ENCODE measurements at regions not wholly inside any gene's neighbourhood (a gene's known extent, or its start where the extent isn't known, plus 50 kb on each side); places are given as distances from the start of the nearest gene placed in this dataset.
A peak's percentile ranks its signal among the peaks of the same experiment; 100 is the strongest.

DNA sequence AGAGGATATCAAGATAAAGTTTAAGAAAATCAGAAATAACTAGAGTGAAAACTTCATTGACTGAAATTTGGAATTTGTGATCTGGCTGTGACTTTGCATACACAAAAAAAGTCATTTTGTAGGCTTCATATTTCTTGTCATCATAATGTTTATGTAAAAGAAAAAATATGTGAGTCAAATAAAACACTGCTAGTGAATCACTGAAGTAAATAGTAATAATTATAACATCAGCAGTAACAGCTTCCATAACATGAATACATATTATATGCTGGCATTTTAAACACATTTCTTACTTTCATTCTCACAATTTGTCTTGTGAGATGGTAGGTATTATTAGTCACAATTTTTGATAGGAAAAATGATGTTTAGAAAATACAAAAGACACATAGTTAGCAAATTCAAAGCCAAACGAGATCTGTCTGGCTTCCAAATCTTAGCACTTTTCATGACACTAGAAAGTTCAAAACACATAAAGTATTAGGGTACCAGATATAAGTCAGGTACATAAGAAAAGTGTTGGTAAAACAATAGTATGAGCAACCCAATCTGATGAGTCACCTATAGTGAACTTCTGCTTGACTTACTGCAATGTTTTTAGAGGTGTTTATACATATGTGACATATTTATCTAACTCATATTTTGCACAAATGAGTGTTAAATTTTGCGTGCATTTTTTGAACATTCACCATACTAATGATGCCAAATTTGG, 241.0 kb upstream of the SNX7 start:
- ChIA-PET CTCF (no interaction called here), POLR2A (no interaction called here)
- H3K27ac ChIP-seq (ENCODE audit: insufficient read depth in 1 of 2, low read depth in 1 of 2, low read length in 2 of 2, poor library complexity in 1 of 2, severe bottlenecking in 2 of 2): no peak overlapping the region
- DNase-seq: no peak
- no peaks in the 10 kb centered on the region for H3K27me3 ChIP-seq (replicated peaks in 2 of 5; ENCODE audit: control insufficient read depth in 4 of 5, insufficient read depth in 5 of 5, low read length in 4 of 5)
- no CpG with 5 or more reads among the region's 2 CpGs for WGBS (ENCODE audit: insufficient coverage)
- no peaks in the 10 kb centered on the region for H3K36me3 ChIP-seq (ENCODE audit: control insufficient read depth in 4 of 4, insufficient read depth in 4 of 4, low read length in 3 of 4)
- H3K4me3 ChIP-seq (ENCODE audit: control insufficient read depth in 1 of 7, extremely low read depth in 1 of 7, insufficient read depth in 4 of 7, low read depth in 2 of 7, low read length in 6 of 7): no peak overlapping the region
- no peaks in the 10 kb centered on the region for H3K9me3 ChIP-seq (ENCODE audit: control extremely low read depth in 1 of 5, control insufficient read depth in 4 of 5, insufficient read depth in 2 of 5, low read depth in 1 of 5, low read length in 4 of 5)
- H3K4me1 ChIP-seq (ENCODE audit: control extremely low read depth in 1 of 4, control insufficient read depth in 4 of 4, insufficient read depth in 4 of 4, low read length in 3 of 4): no peaks in the 10 kb centered on the region

- CTCF ChIA-PET: no interaction called here
- Histone ChIP-seq H3K9me3 (ENCODE audit: control extremely low read depth in 1 of 5, control insufficient read depth in 4 of 5, insufficient read depth in 2 of 5, low read depth in 1 of 5, low read length in 4 of 5) (peaks cover 0 to 2% (median 0%) of the 10 kb centered on the region in 5 experiments), H3K27ac (ENCODE audit: insufficient read depth in 1 of 2, low read depth in 1 of 2, low read length in 2 of 2, poor library complexity in 1 of 2, severe bottlenecking in 2 of 2) (no peak overlapping the region), H3K4me1 (ENCODE audit: control extremely low read depth in 1 of 4, control insufficient read depth in 4 of 4, insufficient read depth in 4 of 4, low read length in 3 of 4) (no peaks in the 10 kb centered on the region), H3K27me3 (replicated peaks in 2 of 5; ENCODE audit: control insufficient read depth in 4 of 5, insufficient read depth in 5 of 5, low read length in 4 of 5) (no peaks in the 10 kb centered on the region), H3K36me3 (ENCODE audit: control insufficient read depth in 4 of 4, insufficient read depth in 4 of 4, low read length in 3 of 4) (no peaks in the 10 kb centered on the region), H3K4me3 (ENCODE audit: control insufficient read depth in 1 of 7, extremely low read depth in 1 of 7, insufficient read depth in 4 of 7, low read depth in 2 of 7, low read length in 6 of 7) (no peak overlapping the region)
- 93% methylated on average over 2 of the region's 2 CpGs for WGBS (ENCODE audit: insufficient coverage)
- DNase-seq: peak in 1 of 3 donors; percentile 21
- POLR2A ChIA-PET: no interaction called here
Observed at GRCh38 chr1:98417820-98418219, 243.7 kb upstream of the SNX7 start.

DNA sequence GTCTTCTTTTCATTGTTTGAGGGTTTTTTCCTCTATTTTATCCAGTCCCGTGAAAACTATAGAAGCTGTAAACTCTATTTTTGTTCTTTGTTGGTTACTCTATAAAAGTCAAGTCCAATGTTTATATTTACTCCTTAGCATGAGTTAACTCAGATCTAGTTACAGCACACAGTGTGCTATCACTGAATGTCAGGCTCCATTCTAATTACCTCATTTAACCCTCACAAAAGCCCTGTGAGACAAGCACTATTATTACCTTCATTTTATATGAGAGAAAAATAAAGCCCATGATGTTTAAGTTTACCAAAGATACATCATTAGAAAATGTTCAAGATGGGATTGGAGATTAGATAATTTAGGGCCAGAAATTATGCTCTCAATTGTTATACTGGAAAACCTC, 251.4 kb upstream of the SNX7 start:
- peaks cover 0 to 2% (median 0%) of the 10 kb centered on the region in 5 experiments for H3K9me3 ChIP-seq (ENCODE audit: control extremely low read depth in 1 of 5, control insufficient read depth in 4 of 5, insufficient read depth in 2 of 5, low read depth in 1 of 5, low read length in 4 of 5)
- ChIA-PET CTCF (interaction anchor here (0.7 kb wide), 1 partner anchor 12 kb away, joined by 5 read pairs; no protein-coding TSS in a partner anchor), POLR2A (no interaction called here)
- no peak overlapping the region for H3K4me3 ChIP-seq (ENCODE audit: control insufficient read depth in 1 of 7, extremely low read depth in 1 of 7, insufficient read depth in 4 of 7, low read depth in 2 of 7, low read length in 6 of 7)
- no peaks in the 10 kb centered on the region for H3K36me3 ChIP-seq (ENCODE audit: control insufficient read depth in 4 of 4, insufficient read depth in 4 of 4, low read length in 3 of 4)
- H3K27me3 ChIP-seq (replicated peaks in 2 of 5; ENCODE audit: control insufficient read depth in 4 of 5, insufficient read depth in 5 of 5, low read length in 4 of 5): no peaks in the 10 kb centered on the region
- no peak for DNase-seq
- H3K27ac ChIP-seq (ENCODE audit: insufficient read depth in 1 of 2, low read depth in 1 of 2, low read length in 2 of 2, poor library complexity in 1 of 2, severe bottlenecking in 2 of 2): no peak overlapping the region
- no CpG with 5 or more reads among the region's 1 CpG for WGBS (ENCODE audit: insufficient coverage)
- H3K4me1 ChIP-seq (ENCODE audit: control extremely low read depth in 1 of 4, control insufficient read depth in 4 of 4, insufficient read depth in 4 of 4, low read length in 3 of 4): peaks cover 0 to 6% (median 3%) of the 10 kb centered on the region in 4 experiments

GRCh38 chr1:98406352-98407088, 255.0 kb upstream of the SNX7 start:
- H3K27ac ChIP-seq (ENCODE audit: insufficient read depth in 1 of 2, low read depth in 1 of 2, low read length in 2 of 2, poor library complexity in 1 of 2, severe bottlenecking in 2 of 2): no peak overlapping the region
- DNase-seq: no peak
- H3K4me3 ChIP-seq (ENCODE audit: control insufficient read depth in 1 of 7, extremely low read depth in 1 of 7, insufficient read depth in 4 of 7, low read depth in 2 of 7, low read length in 6 of 7): no peak overlapping the region
- no CpG with 5 or more reads among the region's 1 CpG for WGBS (ENCODE audit: insufficient coverage)
- CTCF ChIA-PET: no interaction called here
- H3K9me3 ChIP-seq (ENCODE audit: control extremely low read depth in 1 of 5, control insufficient read depth in 4 of 5, insufficient read depth in 2 of 5, low read depth in 1 of 5, low read length in 4 of 5): no peaks in the 10 kb centered on the region
- no peaks in the 10 kb centered on the region for H3K36me3 ChIP-seq (ENCODE audit: control insufficient read depth in 4 of 4, insufficient read depth in 4 of 4, low read length in 3 of 4)
- POLR2A ChIA-PET: no interaction called here
- H3K27me3 ChIP-seq (replicated peaks in 2 of 5; ENCODE audit: control insufficient read depth in 4 of 5, insufficient read depth in 5 of 5, low read length in 4 of 5): no peaks in the 10 kb centered on the region
- peaks cover 15 to 34% (median 21%) of the 10 kb centered on the region in 4 experiments for H3K4me1 ChIP-seq (ENCODE audit: control extremely low read depth in 1 of 4, control insufficient read depth in 4 of 4, insufficient read depth in 4 of 4, low read length in 3 of 4)

DNA sequence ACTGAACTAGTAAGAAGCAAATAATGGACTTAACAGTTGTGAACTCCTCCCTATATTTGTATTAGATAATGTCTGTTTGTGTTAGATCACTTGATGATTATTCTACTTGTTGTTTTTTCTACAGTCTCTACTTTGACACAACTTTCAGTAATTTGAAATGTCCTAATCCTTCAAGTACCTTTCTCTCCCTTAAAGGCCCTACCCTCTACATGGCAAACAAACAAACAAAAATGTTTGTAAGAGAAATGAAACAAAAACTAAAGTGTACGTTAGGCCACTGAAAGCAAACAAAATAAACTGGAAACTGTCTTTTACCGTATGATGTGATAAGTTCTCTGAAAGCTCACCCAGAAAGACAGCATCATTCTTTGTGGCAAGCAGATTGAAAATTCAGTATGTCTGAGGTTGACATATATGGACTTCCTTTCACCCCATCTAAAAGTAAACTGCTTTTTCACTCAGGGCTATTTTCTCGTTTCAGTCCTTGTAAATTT, 255.9 kb upstream of the SNX7 start:
- DNase-seq: peak in 1 of 3 donors; percentile 50
- Histone ChIP-seq H3K4me1 (ENCODE audit: control extremely low read depth in 1 of 4, control insufficient read depth in 4 of 4, insufficient read depth in 4 of 4, low read length in 3 of 4) (peaks cover 15 to 34% (median 21%) of the 10 kb centered on the region in 4 experiments), H3K9me3 (ENCODE audit: control extremely low read depth in 1 of 5, control insufficient read depth in 4 of 5, insufficient read depth in 2 of 5, low read depth in 1 of 5, low read length in 4 of 5) (no peaks in the 10 kb centered on the region), H3K27me3 (replicated peaks in 2 of 5; ENCODE audit: control insufficient read depth in 4 of 5, insufficient read depth in 5 of 5, low read length in 4 of 5) (no peaks in the 10 kb centered on the region), H3K27ac (ENCODE audit: insufficient read depth in 1 of 2, low read depth in 1 of 2, low read length in 2 of 2, poor library complexity in 1 of 2, severe bottlenecking in 2 of 2) (no peak overlapping the region), H3K4me3 (ENCODE audit: control insufficient read depth in 1 of 7, extremely low read depth in 1 of 7, insufficient read depth in 4 of 7, low read depth in 2 of 7, low read length in 6 of 7) (peak overlapping the region in 1 of 7 experiments; percentile 8), H3K36me3 (ENCODE audit: control insufficient read depth in 4 of 4, insufficient read depth in 4 of 4, low read length in 3 of 4) (no peaks in the 10 kb centered on the region)
- POLR2A ChIA-PET: interaction anchor here (0.6 to 0.7 kb wide), 2 partner anchors 8 to 27 kb away, joined by 4 read pairs; no protein-coding TSS in a partner anchor
- CTCF ChIA-PET: no interaction called here
- WGBS (ENCODE audit: insufficient coverage): no CpG with 5 or more reads among the region's 3 CpGs

DNA sequence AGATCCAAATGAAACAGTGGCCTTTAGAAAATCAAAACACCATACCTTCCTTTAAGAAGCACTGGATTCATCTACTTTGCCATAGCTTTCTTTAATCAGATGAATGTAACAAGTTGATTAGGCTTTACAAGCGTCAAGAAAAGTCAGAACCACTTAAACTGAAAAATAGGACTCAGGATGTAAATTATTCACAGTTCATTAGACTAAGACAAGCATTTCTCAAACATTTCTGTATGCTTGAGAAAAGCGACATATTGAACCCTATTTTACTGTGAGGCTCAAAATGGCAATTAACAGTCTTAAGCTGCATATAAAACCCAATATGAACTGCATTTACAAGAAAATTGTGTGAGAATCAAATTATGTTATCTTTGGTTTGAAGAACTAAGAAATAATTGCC, 256.7 kb upstream of the SNX7 start:
- Histone ChIP-seq H3K36me3 (ENCODE audit: control insufficient read depth in 4 of 4, insufficient read depth in 4 of 4, low read length in 3 of 4) (no peaks in the 10 kb centered on the region), H3K4me3 (ENCODE audit: control insufficient read depth in 1 of 7, extremely low read depth in 1 of 7, insufficient read depth in 4 of 7, low read depth in 2 of 7, low read length in 6 of 7) (no peak overlapping the region), H3K4me1 (ENCODE audit: control extremely low read depth in 1 of 4, control insufficient read depth in 4 of 4, insufficient read depth in 4 of 4, low read length in 3 of 4) (peaks cover 15 to 34% (median 21%) of the 10 kb centered on the region in 4 experiments), H3K9me3 (ENCODE audit: control extremely low read depth in 1 of 5, control insufficient read depth in 4 of 5, insufficient read depth in 2 of 5, low read depth in 1 of 5, low read length in 4 of 5) (no peaks in the 10 kb centered on the region), H3K27me3 (replicated peaks in 2 of 5; ENCODE audit: control insufficient read depth in 4 of 5, insufficient read depth in 5 of 5, low read length in 4 of 5) (no peaks in the 10 kb centered on the region), H3K27ac (ENCODE audit: insufficient read depth in 1 of 2, low read depth in 1 of 2, low read length in 2 of 2, poor library complexity in 1 of 2, severe bottlenecking in 2 of 2) (no peak overlapping the region)
- no peak for DNase-seq
- CTCF ChIA-PET: interaction anchor here (1.1 kb wide), 1 partner anchor 65 kb away, joined by 5 read pairs; no protein-coding TSS in a partner anchor
- no CpG with 5 or more reads among the region's 2 CpGs for WGBS (ENCODE audit: insufficient coverage)
- POLR2A ChIA-PET: interaction anchor here (0.6 kb wide), 1 partner anchor 26 kb away, joined by 4 read pairs; no protein-coding TSS in a partner anchor

All from common myeloid progenitor, CD34-positive (primary cell).